AG04449 (cell line): ENCODE measurements at regions not wholly inside any gene's neighbourhood (a gene's known extent, or its start where the extent isn't known, plus 50 kb on each side); places are given as distances from the start of the nearest gene placed in this dataset.
A peak's percentile ranks its signal among the peaks of the same experiment; 100 is the strongest.

Source experiments
- CTCF ChIA-PET: fragments of 350-600 bp; formaldehyde crosslinking; extraction: SDS; loops from one replicate; lab custom pipeline; 2021; ENCODE audit warnings: antibody characterized with exemption; lab: Yijun Ruan, JAX
- POLR2A ChIA-PET: fragments of 400-600, 350-600 bp; formaldehyde crosslinking; extraction: SDS; loops from one replicate; lab custom pipeline; 2020; ENCODE audit warnings: antibody characterized with exemption, inconsistent platforms; lab: Yijun Ruan, JAX
- DNase-seq: peaks from one replicate; pipeline ENCODE4 v3.0.0-alpha.2; 2010; ENCODE audit warnings: low read depth, low spot score
- H3K4me3 ChIP-seq: 2 replicates; pipeline ENCODE4 v1.5.1; 2011; ENCODE audit warnings: low read depth, mild to moderate bottlenecking, control low read depth, low read length
- TF ChIP-seq, protein P1 (sequence below): IDR thresholded peaks from one replicate; pipeline ENCODE4 v1.5.1; 2011; ENCODE audit warnings: mild to moderate bottlenecking, moderate library complexity, low read length, control low read depth, inconsistent platforms; ENCODE audit not compliant: insufficient read depth; ENCODE audit errors: missing control alignments

GRCh38 chr17:68803164-68803929, 151.8 kb downstream of the ABCA8 start:
- POLR2A ChIA-PET, result no interaction called here
- DNase-seq, result no peak
- no peak overlapping the region for H3K4me3 ChIP-seq
- CTCF ChIA-PET, result interaction anchor here (0.8 to 2.1 kb wide), 2 partner anchors 9 to 27 kb away, joined by 3 to 7 read pairs; no protein-coding TSS in a partner anchor
- TF ChIP-seq, protein P1, sequence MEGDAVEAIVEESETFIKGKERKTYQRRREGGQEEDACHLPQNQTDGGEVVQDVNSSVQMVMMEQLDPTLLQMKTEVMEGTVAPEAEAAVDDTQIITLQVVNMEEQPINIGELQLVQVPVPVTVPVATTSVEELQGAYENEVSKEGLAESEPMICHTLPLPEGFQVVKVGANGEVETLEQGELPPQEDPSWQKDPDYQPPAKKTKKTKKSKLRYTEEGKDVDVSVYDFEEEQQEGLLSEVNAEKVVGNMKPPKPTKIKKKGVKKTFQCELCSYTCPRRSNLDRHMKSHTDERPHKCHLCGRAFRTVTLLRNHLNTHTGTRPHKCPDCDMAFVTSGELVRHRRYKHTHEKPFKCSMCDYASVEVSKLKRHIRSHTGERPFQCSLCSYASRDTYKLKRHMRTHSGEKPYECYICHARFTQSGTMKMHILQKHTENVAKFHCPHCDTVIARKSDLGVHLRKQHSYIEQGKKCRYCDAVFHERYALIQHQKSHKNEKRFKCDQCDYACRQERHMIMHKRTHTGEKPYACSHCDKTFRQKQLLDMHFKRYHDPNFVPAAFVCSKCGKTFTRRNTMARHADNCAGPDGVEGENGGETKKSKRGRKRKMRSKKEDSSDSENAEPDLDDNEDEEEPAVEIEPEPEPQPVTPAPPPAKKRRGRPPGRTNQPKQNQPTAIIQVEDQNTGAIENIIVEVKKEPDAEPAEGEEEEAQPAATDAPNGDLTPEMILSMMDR, result no peak

DNA sequence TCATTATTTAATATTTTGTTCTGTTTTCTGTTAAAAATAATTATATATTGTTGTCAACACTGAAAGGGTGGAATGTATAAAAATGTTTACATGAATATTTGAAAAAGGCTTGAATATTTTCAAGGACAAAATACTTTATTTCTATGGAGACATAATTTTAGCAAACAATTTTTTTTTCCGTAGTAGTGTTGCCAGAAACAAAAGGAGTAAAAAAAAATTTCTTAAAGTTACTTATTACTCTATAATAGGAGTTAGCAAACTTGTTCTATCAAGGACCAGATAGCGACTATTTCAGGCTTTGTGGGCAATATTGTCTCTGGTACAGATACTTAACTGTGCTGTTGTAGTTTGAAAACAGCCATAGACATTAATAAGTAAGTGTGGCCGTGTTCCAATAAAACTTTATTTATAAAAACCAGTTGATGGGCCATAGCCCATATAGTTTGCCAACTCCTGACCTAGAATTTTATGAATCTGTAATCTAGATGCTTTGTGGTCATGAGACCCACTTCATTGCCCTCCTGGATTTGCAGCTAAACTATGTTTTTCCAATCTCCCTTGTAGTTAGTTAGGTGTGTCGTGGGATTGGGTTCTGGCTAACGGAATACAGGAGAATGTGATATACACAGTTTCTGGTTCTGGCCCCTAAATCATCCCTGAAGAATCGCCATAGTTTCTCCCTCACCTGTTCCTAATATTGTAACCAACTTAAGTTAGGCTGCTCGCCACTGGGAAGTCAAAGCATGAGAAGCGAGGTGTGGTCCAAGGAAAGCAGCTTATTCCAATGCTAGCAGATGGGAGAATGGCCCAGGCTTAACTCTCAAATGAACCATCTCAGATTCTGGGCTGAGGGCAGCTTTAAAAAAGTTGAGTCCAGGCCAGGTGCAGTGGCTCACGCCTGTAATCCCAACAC, 153.6 kb downstream of the ABCA8 start:
- H3K4me3 ChIP-seq, result no peak overlapping the region
- TF ChIP-seq, protein P1, result no peak
- ChIA-PET POLR2A (no interaction called here), CTCF (no interaction called here)
- DNase-seq, result no peak

DNA sequence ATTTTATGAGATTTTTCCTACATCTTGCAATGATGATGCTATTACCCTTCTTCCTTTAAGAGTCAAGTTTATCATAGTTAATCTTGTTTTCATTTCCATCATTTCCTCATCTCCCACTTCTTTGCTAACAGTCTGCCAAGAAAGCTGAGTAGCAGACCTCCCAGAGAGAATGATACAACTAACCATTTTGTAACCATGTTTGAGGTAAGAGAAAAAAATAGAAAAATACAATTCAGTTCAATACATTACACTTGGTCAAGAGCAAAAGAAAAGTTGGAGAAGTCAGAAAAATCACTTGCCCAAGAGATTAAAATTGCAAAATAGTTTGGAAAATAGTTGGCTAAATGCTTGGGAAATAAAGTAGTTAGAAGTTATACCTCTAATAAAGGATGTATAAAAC, 154.4 kb downstream of the ABCA8 start:
- TF ChIP-seq, protein P1, result no peak
- no peak for DNase-seq
- ChIA-PET POLR2A (no interaction called here), CTCF (no interaction called here)
- H3K4me3 ChIP-seq, result no peak overlapping the region

DNA sequence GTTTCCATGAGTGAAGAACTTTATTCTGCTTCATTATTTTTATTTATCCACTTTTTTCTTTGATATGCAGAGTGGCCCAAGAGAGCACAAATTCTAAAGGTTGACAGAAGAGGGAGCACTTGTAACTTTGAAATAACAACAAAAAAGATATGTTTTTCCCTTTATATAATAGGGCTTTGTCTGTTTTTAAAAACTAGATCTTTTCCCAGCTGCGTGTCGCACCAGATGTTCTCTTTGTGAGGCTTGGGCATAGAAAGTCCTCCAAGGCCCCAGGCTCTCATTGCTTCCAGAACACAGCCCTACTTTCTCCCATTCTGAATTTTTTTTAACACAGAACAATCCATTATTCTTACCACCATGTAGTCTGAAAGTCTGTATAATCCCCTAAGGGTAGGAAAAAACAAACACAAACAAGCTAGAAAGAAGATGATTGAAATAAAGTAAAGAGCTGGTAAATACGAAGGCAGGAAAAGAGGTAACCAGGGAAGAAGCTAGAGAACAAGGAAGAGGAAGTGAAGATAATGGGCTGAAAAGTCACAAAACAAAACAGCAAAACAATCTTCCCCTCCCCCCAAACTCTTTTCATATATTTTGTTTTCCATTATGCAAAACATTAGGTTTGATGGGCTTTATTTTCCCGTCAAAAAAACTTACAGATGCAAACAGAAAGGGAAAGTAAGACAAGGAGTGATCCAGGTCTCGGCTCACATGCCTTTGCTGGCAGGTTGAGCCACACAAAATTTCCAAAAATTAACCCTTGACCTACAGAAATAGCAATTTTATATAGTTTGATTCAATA, 160.4 kb downstream of the ABCA8 start:
- ChIA-PET CTCF (interaction anchor here (0.7 to 9.7 kb wide), 14 partner anchors 9 to 730 kb away, joined by 3 to 77 read pairs (median 3); no protein-coding TSS in a partner anchor), POLR2A (no interaction called here)
- TF ChIP-seq, protein P1, result peak; percentile 9
- no peak overlapping the region for H3K4me3 ChIP-seq
- no peak for DNase-seq

DNA sequence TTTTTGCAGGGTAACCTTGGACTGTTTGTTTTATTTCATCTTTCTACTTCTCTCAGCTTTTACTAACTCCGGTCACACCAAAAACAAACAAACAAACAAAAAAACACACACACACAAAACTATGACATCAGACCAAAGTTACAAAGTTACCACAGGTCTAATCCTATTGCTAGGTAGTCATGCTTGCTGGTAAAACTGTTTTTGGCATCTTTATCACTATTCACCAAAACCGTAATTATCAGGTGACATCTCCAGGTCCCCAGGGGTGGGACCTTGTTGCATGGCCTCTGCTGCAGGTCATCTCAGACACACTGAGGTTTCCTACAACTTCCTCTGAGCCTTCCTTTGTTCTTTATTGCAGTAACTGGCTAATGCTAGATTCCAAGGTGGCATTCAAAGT, 162.3 kb downstream of the ABCA8 start:
- TF ChIP-seq, protein P1, result no peak
- DNase-seq, result no peak
- POLR2A ChIA-PET, result no interaction called here
- H3K4me3 ChIP-seq, result no peak overlapping the region
- CTCF ChIA-PET, result interaction anchor here (1.2 to 9.7 kb wide), 4 partner anchors 15 to 454 kb away, joined by 3 to 77 read pairs (median 6); no protein-coding TSS in a partner anchor
